Lung (tissue), 11 donors: ENCODE measurements at regions not wholly inside any gene's neighbourhood (a gene's known extent, or its start where the extent isn't known, plus 50 kb on each side); places are given as distances from the start of the nearest gene placed in this dataset.

Experiments
- ATAC-seq: fragments of 200-7000 bp; cut with Tn5 transposase; one replicate; pipeline ENCODE4 v1.9.1; 2020; ENCODE audit warnings: moderate number of reproducible peaks; ENCODE audit not compliant: insufficient read depth, low FRiP score
- DNase-seq, 3 donors: peaks; one replicate each; pipeline ENCODE4 v3.0.0-alpha.2; 2013 to 2017
- H3K27ac ChIP-seq, 2 donors: one replicate each; pipeline ENCODE4 v1.5.1; 2013; ENCODE audit warnings: mild to moderate bottlenecking in 2 of 2, moderate library complexity in 2 of 2, control low read depth in 1 of 2, inconsistent platforms in 1 of 2, low read depth in 1 of 2, low read length in 1 of 2
- H3K27me3 ChIP-seq, 3 donors: one replicate each; pipeline ENCODE4 v1.5.1; 2013; ENCODE audit warnings: low read length in 2 of 3; ENCODE audit not compliant: control insufficient read depth in 3 of 3, insufficient read depth in 3 of 3
- H3K36me3 ChIP-seq, 4 donors: one replicate each; pipeline ENCODE4 v1.5.1; 2013; ENCODE audit warnings: low read length in 4 of 4, mild to moderate bottlenecking in 1 of 4, moderate library complexity in 1 of 4; ENCODE audit not compliant: control insufficient read depth in 4 of 4, insufficient read depth in 4 of 4
- H3K4me1 ChIP-seq, 5 donors: one replicate each; pipeline ENCODE4 v1.5.1; 2013; ENCODE audit warnings: low read length in 5 of 5, mild to moderate bottlenecking in 2 of 5, moderate library complexity in 1 of 5; ENCODE audit not compliant: control insufficient read depth in 5 of 5, insufficient read depth in 5 of 5
- H3K4me3 ChIP-seq: one replicate; pipeline ENCODE4 v1.5.1; 2013; ENCODE audit warnings: mild to moderate bottlenecking, control low read depth, moderate library complexity
- H3K9ac ChIP-seq, 2 donors: one replicate each; pipeline ENCODE4 v1.5.1; 2013; ENCODE audit warnings: low read length in 2 of 2, control low read depth in 1 of 2; ENCODE audit not compliant: insufficient read depth in 1 of 2
- H3K9me3 ChIP-seq, 4 donors: one replicate each; pipeline ENCODE4 v1.5.1; 2013; ENCODE audit warnings: low read length in 3 of 4, mild to moderate bottlenecking in 1 of 4, moderate library complexity in 1 of 4; ENCODE audit not compliant: control insufficient read depth in 4 of 4, insufficient read depth in 3 of 4
- CTCF ChIP-seq: IDR thresholded peaks from 2 replicates; pipeline ENCODE4 v1.5.1; 2012; ENCODE audit warnings: mild to moderate bottlenecking; ENCODE audit errors: control extremely low read depth, extremely low read depth
- WGBS, 2 donors: extraction: QIAGEN DNeasy Blood & Tissue Kit; methylation state at CpG; one replicate each; pipeline ENCODE4 v1.1.7; 2013; 5-methylcytosine and 5-hydroxymethylcytosine counted together
- donor health status: control.
- donor health status: control.
- donor health status: Bipolar disorder and iron deficiency.
- donor health status: healthy.
- donor health status: DM: yes; HTN: yes; CAD: no.

DNA sequence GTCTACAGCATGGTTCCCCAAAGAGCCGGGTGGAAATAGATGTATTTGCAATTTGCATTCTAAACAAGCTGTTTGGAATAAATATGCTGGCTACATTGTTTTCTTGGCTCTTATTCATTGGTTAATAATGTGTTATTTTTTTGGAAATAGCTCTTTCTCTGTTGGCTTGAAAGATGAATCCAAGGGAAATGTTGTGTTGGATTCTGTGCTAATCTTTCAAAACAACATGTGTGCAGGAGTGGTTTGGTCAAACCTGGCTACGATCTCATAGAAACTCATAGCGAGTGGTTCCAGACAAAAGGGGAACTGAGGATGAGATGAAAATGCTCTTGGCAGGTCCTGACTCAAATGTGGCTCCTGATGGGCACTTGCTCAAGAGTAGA, 63.7 kb upstream of the CXCL14 start:
- Histone ChIP-seq H3K27me3 (no peaks in the 10 kb centered on the region), H3K36me3 (no peaks in the 10 kb centered on the region), H3K27ac (no peak overlapping the region), H3K4me3 (no peak overlapping the region), H3K4me1 (peaks cover 0 to 36% (median 5%) of the 10 kb centered on the region in 5 donors), H3K9me3 (peaks cover 0 to 1% (median 0%) of the 10 kb centered on the region in 4 donors), H3K9ac (no peak overlapping the region)
- WGBS, 2 donors, result 60 to 69% methylated on average over 3 of the region's 3 CpGs
- ATAC-seq (no peak), DNase-seq (peak in 2 of 3 donors; percentile 53 to 77)
- no peak for TF ChIP-seq CTCF

- DNase-seq (peak in 2 of 3 donors; percentile 24 to 29), ATAC-seq (no peak)
- Histone ChIP-seq H3K4me1 (peaks cover 0 to 36% (median 5%) of the 10 kb centered on the region in 5 donors), H3K9me3 (peaks cover 0 to 1% (median 0%) of the 10 kb centered on the region in 4 donors), H3K27me3 (no peaks in the 10 kb centered on the region), H3K36me3 (no peaks in the 10 kb centered on the region), H3K27ac (no peak overlapping the region), H3K9ac (no peak overlapping the region), H3K4me3 (no peak overlapping the region)
- WGBS, 2 donors, result 58 to 75% methylated on average over 3 of the region's 3 CpGs
- no peak for TF ChIP-seq CTCF
Observed at GRCh38 chr5:135641734-135642487, 63.1 kb upstream of the CXCL14 start.

- Histone ChIP-seq H3K4me1 (peaks cover 0 to 35% (median 5%) of the 10 kb centered on the region in 5 donors), H3K9ac (no peak overlapping the region), H3K36me3 (no peaks in the 10 kb centered on the region), H3K27ac (no peak overlapping the region), H3K27me3 (no peaks in the 10 kb centered on the region), H3K9me3 (peaks cover 0 to 1% (median 0%) of the 10 kb centered on the region in 4 donors), H3K4me3 (no peak overlapping the region)
- no peak for DNase-seq
- no peak for TF ChIP-seq CTCF
- 79 to 96% methylated on average over 1 of the region's 1 CpG for WGBS, 2 donors
- ATAC-seq, result no peak
Observed at GRCh38 chr5:135641319-135641718, 62.5 kb upstream of the CXCL14 start.
